GM19455 (cell line): ENCODE measurements at regions not wholly inside any gene's neighbourhood (a gene's known extent, or its start where the extent isn't known, plus 50 kb on each side); places are given as distances from the start of the nearest gene placed in this dataset.
A peak's percentile ranks its signal among the peaks of the same experiment; 100 is the strongest.

Source experiments
- ATAC-seq: cut with Tn5 transposase; IDR thresholded peaks from one replicate; pipeline ENCODE4 v1.9.1; 2021; ENCODE audit not compliant: unreplicated experiment

- ATAC-seq: no peak
Measured at GRCh38 chr6:105626295-105627158, 223.6 kb upstream of the PREP start.

GRCh38 chr6:105624021-105624420 is 221.1 kb upstream of the PREP start:
- no peak for ATAC-seq

- no peak for ATAC-seq
Measured at GRCh38 chr6:105622226-105622625, 219.3 kb upstream of the PREP start.

DNA sequence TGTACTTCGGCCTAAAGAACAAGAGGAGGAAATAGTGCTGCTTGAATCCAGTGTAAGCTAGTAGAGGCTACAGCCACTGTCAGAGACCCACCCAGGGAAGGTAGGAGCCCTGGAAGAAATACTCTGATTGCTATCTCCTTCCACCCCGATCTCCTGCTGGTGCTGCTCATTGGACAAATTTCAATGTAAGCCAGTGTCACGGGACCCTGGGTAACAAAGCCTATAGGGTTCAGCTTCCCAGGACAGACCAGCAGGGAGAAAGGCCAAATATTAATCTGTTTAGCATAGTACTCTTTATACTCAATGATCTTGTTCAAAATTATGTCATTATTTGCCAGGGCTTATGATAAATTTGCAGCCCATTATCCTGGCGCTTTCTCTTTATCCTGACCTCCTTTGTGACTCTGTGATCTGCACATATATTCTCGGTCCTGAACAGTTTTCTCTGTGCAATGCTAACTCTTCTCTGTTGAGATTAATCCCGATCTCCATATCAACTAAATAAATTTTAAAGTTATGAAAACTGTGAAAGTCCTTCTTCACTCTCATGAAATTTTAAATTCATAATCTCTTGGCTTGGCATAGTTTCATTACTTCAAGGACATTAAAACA is 218.8 kb upstream of the PREP start:
- no peak for ATAC-seq

DNA sequence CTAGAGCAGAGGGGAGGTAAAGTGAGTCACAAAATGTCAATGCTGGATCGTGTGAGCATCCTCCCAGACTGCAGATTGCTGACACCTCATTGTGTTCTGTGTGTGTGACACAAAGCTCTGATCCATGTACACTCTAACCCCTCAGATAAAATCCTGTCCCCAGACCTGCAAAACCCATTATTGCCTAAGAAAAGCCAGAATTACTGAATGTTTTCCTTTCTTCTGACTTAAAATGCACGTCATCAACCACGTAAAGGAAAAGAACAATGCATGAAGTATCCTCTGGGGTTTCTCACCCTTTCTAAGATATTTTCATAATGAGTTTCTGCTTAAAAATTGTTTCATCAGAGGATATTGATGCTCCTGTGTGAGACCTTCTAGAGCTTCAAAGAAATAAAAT is 218.0 kb upstream of the PREP start:
- ATAC-seq: no peak

GRCh38 chr6:105619971-105620741 is 217.3 kb upstream of the PREP start:
- no peak for ATAC-seq

GRCh38 chr6:105618247-105618646 is 215.4 kb upstream of the PREP start:
- no peak for ATAC-seq

- no peak for ATAC-seq
Measured at GRCh38 chr6:105616521-105616920, 213.6 kb upstream of the PREP start.

GRCh38 chr6:105611606-105612005 is 208.7 kb upstream of the PREP start:
- ATAC-seq: no peak

DNA sequence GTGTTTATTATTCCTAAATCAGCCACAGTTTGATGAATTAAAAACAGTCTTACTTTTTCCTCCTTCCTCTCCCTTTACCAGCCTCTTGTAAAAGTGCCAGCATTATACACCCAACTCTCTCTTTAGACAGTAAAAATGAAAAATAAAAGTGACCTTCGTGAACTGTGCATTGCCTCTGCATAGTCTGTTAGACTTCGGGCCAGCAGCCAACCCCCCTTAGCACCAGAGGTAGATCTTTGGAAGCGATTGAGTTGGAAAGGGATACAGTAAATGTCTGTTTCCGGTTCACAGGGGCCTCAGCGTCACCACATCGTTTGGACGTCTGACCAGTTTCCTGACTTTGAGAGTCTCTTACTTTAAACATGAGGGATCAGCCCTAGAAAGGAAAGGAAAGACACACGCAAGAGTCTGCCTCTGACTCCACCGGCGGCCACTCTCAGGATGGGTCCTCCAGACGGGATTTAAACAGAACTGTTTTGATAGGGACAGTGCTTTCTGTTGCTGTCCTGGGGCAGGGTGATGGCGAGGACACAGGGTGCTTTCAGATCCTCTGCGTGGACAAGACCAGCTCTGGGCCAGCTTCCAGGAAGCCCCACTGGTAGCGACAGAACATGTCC is 206.6 kb upstream of the PREP start:
- ATAC-seq: no peak

GRCh38 chr6:105608711-105609374 is 206.0 kb upstream of the PREP start:
- no peak for ATAC-seq

GRCh38 chr6:105607636-105608621 is 205.0 kb upstream of the PREP start:
- no peak for ATAC-seq

GRCh38 chr6:105606831-105607463 is 204.1 kb upstream of the PREP start:
- ATAC-seq: no peak

GRCh38 chr6:105604587-105604884 is 201.7 kb upstream of the PREP start:
- no peak for ATAC-seq

GRCh38 chr6:105603788-105604586 is 201.1 kb upstream of the PREP start:
- no peak for ATAC-seq

DNA sequence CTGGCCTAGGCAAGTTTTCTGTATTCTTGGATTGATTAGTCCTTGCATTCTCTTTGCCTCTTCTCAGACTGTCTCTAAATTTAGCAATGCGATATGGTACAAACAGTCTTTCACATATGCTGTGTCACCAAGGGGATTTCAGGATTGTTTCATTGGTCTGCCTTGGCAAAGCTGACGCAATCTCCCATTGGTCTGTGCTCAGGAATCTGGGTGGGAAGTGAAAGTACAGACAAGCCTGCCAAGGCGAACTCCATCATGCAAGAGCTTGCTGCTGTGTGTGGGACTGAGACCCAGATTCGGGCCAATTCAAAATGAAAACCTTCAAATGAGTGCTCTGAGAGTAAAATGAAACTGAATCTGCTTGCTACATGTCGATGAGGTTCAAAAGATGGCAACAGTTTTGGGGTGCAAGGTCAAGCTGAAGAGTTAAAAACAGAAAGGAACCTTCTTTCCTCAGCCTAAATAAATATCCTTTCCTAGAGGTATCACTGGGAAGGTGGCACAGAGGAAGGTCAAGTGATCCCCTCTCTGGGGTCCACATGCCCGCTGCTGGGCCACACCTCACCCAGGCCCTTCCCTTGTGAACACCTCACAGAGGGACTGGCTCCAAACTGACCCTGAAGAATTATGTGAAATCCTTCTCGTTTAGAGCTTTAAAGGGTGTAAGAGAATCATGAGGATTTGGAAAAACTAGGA is 198.8 kb upstream of the PREP start:
- ATAC-seq: peak; percentile 86

DNA sequence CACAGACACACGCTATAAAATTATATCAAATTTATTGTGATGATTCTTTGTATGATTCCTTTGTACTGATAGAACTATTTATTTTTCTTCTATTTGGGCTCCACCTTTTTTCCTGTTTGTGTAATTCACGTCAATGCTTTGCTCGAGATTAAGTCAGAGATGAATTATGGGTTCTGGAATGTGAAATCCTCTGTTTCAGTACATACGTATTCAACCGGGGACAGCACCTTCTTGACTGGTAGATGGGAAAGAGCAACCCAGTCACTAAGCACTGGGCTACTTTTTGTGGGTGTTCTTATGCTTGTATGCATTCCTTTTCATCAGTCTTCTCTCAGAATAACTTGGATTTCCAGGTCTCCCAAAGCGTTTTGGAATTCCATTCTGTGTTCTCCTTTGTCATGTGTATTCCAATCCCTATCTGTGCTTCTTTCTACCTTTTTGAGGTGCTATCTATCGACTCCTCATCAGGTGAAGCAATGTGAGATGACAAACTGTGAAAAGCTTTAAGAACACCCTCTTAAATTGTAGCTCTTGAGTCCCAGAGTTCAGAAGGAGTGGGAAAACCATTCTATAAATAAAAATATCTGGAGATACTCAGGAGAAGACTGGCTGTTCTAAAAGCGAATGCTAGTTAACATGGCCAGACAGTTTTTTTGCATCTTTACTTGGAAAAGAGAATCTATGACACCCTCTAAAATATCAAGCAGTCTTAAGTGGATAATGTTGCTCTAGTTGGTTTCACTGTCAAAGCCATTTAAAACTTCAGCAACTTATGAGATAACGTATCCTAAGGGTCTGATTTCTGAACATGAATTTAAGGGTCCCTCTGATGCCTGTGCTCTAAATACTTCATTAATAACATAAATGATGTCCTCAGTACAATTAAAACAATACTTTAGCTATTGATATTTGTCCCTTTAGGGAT is 197.7 kb upstream of the PREP start:
- ATAC-seq: no peak
